ENCODE measurements at regions not wholly inside any gene's neighbourhood (a gene's known extent, or its start where the extent isn't known, plus 50 kb on each side); places are given as distances from the start of the nearest gene placed in this dataset.

DNA sequence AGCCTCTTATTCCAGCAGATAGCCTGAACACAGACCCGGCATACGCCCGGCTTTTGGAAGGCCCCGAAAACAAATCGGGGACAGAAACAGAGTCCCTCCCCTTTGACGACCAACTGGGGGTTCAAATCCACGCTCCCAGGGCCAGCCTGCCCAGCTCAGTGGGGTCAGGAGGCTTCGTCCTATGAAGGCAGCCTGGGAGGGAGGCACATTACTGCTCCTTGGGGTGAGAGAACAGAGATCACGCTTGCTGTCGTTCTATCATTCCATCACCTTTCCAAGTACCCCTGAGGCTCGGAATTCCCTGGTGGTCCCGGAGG lies 208.8 kb upstream of the SALL3 start:
- no peak for DNase-seq

- DNase-seq = no peak
Observed at GRCh38 chr18:78771496-78772359, 207.9 kb upstream of the SALL3 start.

DNA sequence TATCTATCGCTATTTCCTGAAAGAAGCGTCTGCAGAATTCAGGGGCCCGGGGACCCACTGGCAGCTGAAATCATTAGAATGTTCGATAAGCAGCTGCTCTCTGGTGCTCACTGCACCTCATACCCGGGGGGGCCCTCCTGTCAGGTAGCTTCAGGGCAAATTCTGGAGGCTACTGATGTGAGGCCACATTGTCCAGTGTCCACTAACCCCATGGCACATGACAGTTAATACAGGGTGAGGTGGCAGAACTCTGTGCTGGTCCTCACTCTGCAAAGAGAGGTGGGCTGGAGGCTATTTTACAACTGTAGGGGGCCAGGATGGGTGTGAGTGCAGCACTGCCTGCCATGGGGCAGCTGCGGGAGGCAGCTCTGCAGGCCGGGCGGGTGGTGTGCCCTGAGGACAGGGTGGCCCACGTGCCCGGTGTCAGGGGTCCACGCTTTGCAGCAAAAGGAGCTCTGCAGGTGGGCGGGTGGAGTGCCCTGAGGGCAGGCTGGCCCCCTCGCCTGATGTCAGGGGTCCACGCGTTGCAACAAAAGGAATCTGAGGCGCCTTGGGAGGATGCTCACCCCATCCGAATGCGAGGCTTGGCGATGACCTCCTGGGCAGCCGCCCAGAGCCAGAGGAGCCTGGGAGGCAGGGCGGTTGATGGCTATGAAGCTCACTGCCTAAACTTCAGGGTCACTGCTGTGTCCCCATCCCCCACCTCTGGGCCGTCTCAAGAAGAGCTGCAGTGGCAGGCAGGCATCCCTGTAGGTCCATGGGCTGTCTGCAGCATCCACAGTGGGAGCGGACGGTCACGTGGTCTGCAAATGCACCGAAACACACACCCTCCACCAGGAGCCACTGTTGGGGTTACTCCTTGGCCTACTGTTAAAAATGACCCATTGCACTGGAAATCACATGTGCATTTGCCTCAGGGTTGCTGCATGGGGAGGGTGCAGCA lies 207.0 kb upstream of the SALL3 start:
- no peak for DNase-seq

GRCh38 chr18:78773303-78773755 lies 206.3 kb upstream of the SALL3 start:
- no peak for DNase-seq

DNA sequence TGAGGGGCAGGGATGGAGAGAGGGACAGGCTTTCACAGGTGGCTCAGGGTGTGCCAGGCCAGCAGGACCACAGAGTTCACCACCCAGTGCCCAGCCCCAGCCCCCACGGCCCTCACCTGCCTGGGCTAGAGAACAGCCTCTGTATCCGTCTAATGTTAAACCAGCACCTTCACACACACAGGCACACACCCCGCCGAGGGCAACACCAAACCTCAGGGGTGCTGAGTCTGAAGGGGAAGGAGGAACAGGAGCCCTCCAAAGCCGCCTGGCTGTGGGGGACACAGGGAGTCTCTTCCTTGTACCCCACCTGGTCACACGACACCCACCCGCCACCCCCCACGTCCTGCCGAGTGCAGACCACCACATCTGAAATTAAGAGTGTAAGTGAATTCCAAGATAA lies 205.8 kb upstream of the SALL3 start:
- DNase-seq = no peak

GRCh38 chr18:78774741-78775141 lies 204.9 kb upstream of the SALL3 start:
- DNase-seq = no peak

DNA sequence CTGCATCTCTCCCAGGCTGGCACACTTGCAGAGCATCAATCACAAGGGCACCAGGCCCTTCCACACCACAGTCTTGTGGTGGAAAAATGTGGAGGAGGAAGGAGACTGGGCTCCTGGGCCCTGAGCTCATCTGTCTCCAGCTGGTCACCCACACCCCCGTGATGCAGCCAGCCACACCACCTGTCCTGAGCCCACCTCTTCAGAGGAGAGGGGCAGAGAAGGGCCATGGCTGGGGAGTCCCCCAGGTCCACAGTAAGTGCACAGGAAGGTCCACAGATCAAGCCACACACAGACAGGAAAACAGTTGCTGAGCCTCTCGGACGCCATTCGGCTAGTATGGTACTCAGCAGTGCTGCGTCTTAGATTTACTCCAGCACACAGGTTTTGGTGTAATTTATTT lies 203.5 kb upstream of the SALL3 start:
- no peak for DNase-seq

GRCh38 chr18:78776706-78777285 lies 202.8 kb upstream of the SALL3 start:
- no peak for DNase-seq

DNA sequence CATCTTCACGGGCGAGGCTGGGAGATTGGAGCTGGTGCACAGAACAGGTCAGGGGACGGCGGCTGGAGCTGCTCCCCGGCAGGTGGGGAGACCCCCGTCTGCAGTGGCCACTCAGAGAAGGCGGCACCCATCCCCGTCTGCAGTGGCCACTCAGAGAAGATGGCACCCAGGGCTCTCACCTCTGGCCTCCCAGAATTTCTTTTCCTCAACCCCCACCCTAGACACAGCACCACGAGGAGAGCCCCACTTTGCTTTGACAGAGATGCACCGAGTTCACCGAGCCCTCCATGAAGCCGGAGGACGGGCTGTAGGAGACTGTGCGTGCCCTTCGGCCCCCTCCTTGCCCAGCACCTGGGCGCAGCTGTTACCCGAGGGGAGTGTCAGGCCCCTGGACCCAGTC lies 201.6 kb upstream of the SALL3 start:
- no peak for DNase-seq

- DNase-seq = no peak
Observed at GRCh38 chr18:78778651-78779050, 201.0 kb upstream of the SALL3 start.

GRCh38 chr18:78779996-78780718 lies 199.5 kb upstream of the SALL3 start:
- DNase-seq = no peak

- DNase-seq = no peak
Observed at GRCh38 chr18:78780719-78781600, 198.7 kb upstream of the SALL3 start.

DNA sequence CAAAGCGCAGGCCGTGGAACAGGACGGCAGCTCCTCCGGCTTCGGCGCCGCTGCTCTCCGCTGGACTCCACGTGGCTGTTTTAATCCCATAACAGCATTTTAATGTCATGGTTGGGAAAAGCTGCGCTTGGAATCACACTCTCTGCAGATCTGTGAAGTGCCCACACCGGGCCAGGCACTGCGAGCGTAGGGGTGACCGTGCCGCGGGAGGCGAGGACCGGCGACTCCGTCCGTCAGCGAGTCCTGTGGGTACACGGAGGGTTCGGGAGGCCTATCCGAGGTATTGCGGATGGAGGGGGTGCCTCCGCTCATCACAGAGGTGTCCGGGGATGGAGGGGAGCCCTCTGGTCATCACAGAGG lies 198.0 kb upstream of the SALL3 start:
- DNase-seq = no peak

GRCh38 chr18:78782951-78783563 lies 196.6 kb upstream of the SALL3 start:
- no peak for DNase-seq

DNA sequence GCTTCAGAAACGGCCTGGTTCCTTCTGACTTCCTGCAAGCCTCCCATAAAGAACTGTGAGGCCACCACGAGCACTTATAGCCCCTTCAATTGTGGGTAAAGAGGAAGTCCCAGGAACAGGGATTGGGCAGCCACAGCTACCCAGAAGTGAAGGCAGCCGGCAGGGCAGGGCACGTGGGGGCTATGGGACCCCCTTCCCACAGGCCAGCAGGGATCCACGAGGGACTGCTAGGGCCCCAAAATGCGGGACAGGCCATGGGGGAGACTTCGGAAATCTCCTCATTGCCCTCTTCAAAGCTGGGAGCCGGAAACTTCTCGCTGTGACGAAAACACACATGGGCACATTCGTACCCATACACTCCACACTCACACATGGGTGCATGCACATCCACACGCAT lies 196.1 kb upstream of the SALL3 start:
- no peak for DNase-seq

DNA sequence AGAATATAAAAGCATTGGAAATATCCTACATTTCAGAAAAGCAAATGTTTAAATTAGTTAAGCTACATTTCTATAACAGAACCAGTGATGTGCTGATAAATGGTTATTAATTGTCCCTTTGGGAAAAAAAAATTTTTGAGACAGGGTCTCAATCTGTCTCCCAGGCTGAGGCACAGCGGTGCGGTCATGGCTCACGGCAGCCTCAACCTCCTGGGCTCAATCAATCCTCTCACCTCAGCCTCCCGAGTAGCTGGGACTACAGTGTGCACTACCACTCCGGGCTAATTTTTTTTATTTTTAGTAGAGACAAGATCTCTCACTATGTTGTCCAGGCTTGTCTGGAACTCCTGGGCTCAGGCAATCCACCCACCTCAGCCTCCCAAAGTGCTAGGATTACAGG lies 194.8 kb upstream of the SALL3 start:
- no peak for DNase-seq

GRCh38 chr18:78785706-78786105 lies 193.9 kb upstream of the SALL3 start:
- DNase-seq = no peak

DNA sequence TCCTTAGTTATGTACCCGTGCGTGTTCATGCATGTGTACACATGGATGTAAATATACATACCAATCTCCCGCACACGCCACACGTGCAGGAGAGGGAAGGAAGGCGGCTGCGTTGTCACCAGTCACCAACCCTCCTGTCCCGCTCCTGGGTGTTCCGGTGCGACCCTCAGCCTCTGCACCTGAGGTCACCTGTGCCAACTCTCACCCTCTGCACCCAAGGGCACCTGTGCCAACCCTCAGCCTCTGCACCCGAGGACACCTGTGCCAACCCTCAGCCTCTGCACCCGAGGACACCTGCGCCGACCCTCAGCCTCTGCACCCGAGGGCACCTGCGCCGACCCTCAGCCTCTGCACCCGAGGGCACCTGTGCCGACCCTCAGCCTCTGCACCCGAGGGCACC lies 192.8 kb upstream of the SALL3 start:
- no peak for DNase-seq

DNA sequence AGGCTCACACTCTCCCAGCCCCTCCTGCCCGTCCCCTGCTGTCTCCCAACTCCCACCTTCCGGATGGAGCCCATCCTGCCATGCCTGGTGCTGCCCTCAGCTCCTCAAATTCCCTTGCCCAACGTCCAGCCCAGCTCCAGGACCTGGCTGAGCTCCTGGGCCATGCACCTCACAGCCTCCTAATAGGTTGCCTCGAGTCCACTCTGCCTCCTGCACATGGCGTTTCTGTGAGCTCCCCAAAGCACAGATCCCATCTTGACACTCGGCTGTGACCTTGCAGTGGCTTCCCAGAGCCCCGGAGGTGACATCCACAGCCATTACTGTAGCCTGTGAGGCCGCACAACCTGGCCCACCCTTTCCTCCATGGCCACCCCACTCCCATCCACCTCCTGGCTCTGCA lies 191.9 kb upstream of the SALL3 start:
- no peak for DNase-seq

DNA sequence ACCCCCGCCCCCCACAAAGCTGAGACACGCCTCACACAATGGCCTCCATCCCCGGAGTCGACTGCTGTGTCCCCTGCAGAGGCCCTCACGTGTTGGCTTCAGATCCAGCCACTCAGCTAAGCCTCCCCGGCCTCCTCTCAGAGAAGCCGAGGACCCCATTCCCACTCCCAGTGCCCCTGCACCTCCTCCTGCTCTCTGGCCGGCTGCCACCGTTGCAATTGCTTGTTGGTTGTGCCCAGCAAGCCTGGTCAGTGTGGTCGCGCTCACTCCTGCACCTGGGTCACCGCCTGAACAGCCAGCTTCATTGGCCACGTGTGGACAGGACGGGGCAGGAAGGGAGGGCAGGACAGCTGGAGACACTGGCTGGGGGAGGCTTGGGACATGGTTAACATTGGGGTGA lies 191.5 kb upstream of the SALL3 start:
- DNase-seq = no peak

- DNase-seq = no peak
Observed at GRCh38 chr18:78789850-78790249, 189.8 kb upstream of the SALL3 start.

DNA sequence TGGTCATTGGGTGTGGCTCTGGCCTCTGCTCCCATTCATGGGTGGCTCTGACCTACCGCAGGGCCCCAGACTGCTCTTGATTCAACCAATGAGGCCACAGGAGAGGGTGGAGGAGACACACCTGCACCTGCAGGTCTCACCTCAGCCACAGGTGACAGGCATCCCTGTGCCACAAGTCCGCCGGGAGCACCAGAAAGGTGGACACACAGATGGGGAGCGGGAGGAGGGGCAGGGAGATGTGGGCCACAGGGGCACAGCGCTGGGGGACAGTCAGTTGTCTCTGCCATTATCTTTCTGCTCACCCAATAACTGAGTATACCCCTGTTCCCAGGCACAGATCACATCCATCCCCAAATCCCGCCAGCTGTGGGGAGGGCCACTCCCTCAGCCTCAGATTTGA lies 189.1 kb upstream of the SALL3 start:
- no peak for DNase-seq

Measured in activated CD4-positive, CD25-positive, alpha-beta regulatory T cell (primary cell).